Ovary (tissue), 3 donors: ENCODE measurements at regions not wholly inside any gene's neighbourhood (a gene's known extent, or its start where the extent isn't known, plus 50 kb on each side); places are given as distances from the start of the nearest gene placed in this dataset.

Experiments used
- EP300 ChIP-seq: sonication (generic); formaldehyde crosslinking; IDR thresholded peaks from one replicate; pipeline ENCODE4 v1.6.1; 2017; ENCODE audit warnings: antibody characterized with exemption
- TF ChIP-seq, protein P1 (sequence below), 3 donors: fragments of 450-650 bp in 2 of 3; fragments of 200-600 bp in 1 of 3; IDR thresholded peaks; one replicate each; pipeline versions ENCODE4 v1.5.1 to v1.8.0; 2016 to 2022; ENCODE audit warnings: antibody characterized with exemption in 3 of 3, mild to moderate bottlenecking in 1 of 3
- donor health status: DM: no; HTN: no; CAD: no.

DNA sequence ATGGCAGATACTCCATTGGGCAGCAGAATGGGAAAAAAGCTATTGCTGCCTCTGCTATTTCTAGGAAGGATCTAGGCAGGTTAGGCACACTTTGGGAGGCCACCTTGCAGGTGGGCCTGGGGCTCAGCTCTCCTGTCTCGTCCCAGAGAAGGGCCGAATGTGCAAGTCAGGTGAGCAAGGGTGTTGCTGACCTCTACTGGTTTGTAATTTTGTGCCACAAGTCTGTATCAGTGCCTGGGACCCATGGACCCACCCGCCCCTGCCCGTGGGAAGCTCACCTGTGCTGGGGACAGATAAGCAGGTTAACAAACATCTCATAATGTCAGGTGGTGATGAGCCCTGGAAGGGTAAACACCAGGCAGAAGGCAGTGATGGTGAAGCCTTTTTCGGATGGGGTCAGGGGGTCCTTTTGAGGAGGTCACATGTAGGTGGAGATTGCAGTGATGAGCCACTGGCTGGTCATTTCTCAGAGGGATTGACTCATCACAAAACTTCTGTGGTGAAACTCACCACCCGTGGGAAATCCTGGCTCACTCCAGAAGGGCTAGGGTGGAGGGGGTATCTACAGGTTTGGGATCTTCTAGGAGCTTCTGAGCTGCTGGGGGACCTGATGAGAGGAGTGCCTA is 161.3 kb downstream of the KLF13 start:
- no peak for TF ChIP-seq EP300
- TF ChIP-seq, protein P1, sequence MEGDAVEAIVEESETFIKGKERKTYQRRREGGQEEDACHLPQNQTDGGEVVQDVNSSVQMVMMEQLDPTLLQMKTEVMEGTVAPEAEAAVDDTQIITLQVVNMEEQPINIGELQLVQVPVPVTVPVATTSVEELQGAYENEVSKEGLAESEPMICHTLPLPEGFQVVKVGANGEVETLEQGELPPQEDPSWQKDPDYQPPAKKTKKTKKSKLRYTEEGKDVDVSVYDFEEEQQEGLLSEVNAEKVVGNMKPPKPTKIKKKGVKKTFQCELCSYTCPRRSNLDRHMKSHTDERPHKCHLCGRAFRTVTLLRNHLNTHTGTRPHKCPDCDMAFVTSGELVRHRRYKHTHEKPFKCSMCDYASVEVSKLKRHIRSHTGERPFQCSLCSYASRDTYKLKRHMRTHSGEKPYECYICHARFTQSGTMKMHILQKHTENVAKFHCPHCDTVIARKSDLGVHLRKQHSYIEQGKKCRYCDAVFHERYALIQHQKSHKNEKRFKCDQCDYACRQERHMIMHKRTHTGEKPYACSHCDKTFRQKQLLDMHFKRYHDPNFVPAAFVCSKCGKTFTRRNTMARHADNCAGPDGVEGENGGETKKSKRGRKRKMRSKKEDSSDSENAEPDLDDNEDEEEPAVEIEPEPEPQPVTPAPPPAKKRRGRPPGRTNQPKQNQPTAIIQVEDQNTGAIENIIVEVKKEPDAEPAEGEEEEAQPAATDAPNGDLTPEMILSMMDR (IDR thresholded peaks at IDR 0.05) = no peak
